ENCODE measurements at regions not wholly inside any gene's neighbourhood (a gene's known extent, or its start where the extent isn't known, plus 50 kb on each side); places are given as distances from the start of the nearest gene placed in this dataset.

GRCh38 chr22:48826546-48826945 lies 1001.1 kb downstream of the BRD1 start:
- TF ChIP-seq CTCF (IDR thresholded peaks at IDR 0.05) (no peak), ZFX (IDR thresholded peaks at IDR 0.05; ENCODE audit: borderline replicate concordance) (no peak)
